ENCODE measurements at regions not wholly inside any gene's neighbourhood (a gene's known extent, or its start where the extent isn't known, plus 50 kb on each side); places are given as distances from the start of the nearest gene placed in this dataset.

- intact Hi-C loops (cut with DNase I, micrococcal nuclease), result no loop called here
- DNase-seq (no peak), ATAC-seq (ENCODE audit: poor library complexity) (no peak)
- H3K4me3 Mint-ChIP-seq, result no peak overlapping the region
- Histone ChIP-seq H3K9me3 (ENCODE audit: control insufficient read depth in 1 of 2, insufficient read depth in 1 of 2, low read length in 2 of 2) (peaks cover 0 to 7% of the 10 kb centered on the region in 2 experiments), H3K27ac (ENCODE audit: low read depth in 1 of 2, low read length in 2 of 2) (no peak overlapping the region), H3K27me3 (ENCODE audit: control insufficient read depth in 1 of 2, insufficient read depth in 2 of 2, low read length in 2 of 2) (no peaks in the 10 kb centered on the region), H3K4me3 (ENCODE audit: low read length) (no peak overlapping the region), H3K4me1 (ENCODE audit: insufficient read depth, low read length) (no peaks in the 10 kb centered on the region), H3K36me3 (ENCODE audit: insufficient read depth, low read length) (no peaks in the 10 kb centered on the region)
- peaks cover 2% of the 10 kb centered on the region for H3K27me3 Mint-ChIP-seq
- H3K4me1 Mint-ChIP-seq (ENCODE audit: low read depth), result no peaks in the 10 kb centered on the region
- ChIA-PET POLR2A (no interaction called here), CTCF (no interaction called here)
- H3K27ac Mint-ChIP-seq, result no peak overlapping the region
- H3K9me3 Mint-ChIP-seq, result no peaks in the 10 kb centered on the region
- TF ChIP-seq CTCF (IDR thresholded peaks at IDR 0.05), result no peak
- no peaks in the 10 kb centered on the region for H3K36me3 Mint-ChIP-seq (ENCODE audit: low read depth)
These were observed 262.1 kb downstream of the MYCN start for GRCh38 chr2:16202266-16203020.

GRCh38 chr2:16201848-16202247, 261.5 kb downstream of the MYCN start:
- no peaks in the 10 kb centered on the region for H3K4me1 Mint-ChIP-seq (ENCODE audit: low read depth)
- peaks cover 0 to 11% of the 10 kb centered on the region in 2 experiments for H3K9me3 ChIP-seq (ENCODE audit: control insufficient read depth in 1 of 2, insufficient read depth in 1 of 2, low read length in 2 of 2)
- no peak overlapping the region for H3K4me3 Mint-ChIP-seq
- ATAC-seq (ENCODE audit: poor library complexity), result no peak
- no peaks in the 10 kb centered on the region for H3K4me1 ChIP-seq (ENCODE audit: insufficient read depth, low read length)
- DNase-seq, result no peak
- TF ChIP-seq CTCF (IDR thresholded peaks at IDR 0.05), result no peak
- H3K36me3 ChIP-seq (ENCODE audit: insufficient read depth, low read length), result no peaks in the 10 kb centered on the region
- H3K4me3 ChIP-seq (ENCODE audit: low read length), result no peak overlapping the region
- CTCF ChIA-PET, result no interaction called here
- POLR2A ChIA-PET, result no interaction called here
- H3K27ac Mint-ChIP-seq, result no peak overlapping the region
- no peaks in the 10 kb centered on the region for H3K9me3 Mint-ChIP-seq
- H3K27me3 Mint-ChIP-seq, result no peaks in the 10 kb centered on the region
- H3K27me3 ChIP-seq (ENCODE audit: control insufficient read depth in 1 of 2, insufficient read depth in 2 of 2, low read length in 2 of 2), result no peaks in the 10 kb centered on the region
- no peaks in the 10 kb centered on the region for H3K36me3 Mint-ChIP-seq (ENCODE audit: low read depth)
- intact Hi-C loops (cut with DNase I, micrococcal nuclease), result no loop called here
- no peak overlapping the region for H3K27ac ChIP-seq (ENCODE audit: low read depth in 1 of 2, low read length in 2 of 2)

- no peaks in the 10 kb centered on the region for H3K36me3 Mint-ChIP-seq (ENCODE audit: low read depth)
- H3K4me1 Mint-ChIP-seq (ENCODE audit: low read depth), result no peaks in the 10 kb centered on the region
- ChIA-PET CTCF (no interaction called here), POLR2A (no interaction called here)
- H3K27me3 ChIP-seq (ENCODE audit: control insufficient read depth in 1 of 2, insufficient read depth in 2 of 2, low read length in 2 of 2), result no peaks in the 10 kb centered on the region
- no peak for ATAC-seq (ENCODE audit: poor library complexity)
- H3K27ac Mint-ChIP-seq, result no peak overlapping the region
- H3K36me3 ChIP-seq (ENCODE audit: insufficient read depth, low read length), result no peaks in the 10 kb centered on the region
- TF ChIP-seq CTCF (IDR thresholded peaks at IDR 0.05), result no peak
- peaks cover 0 to 11% of the 10 kb centered on the region in 2 experiments for H3K9me3 ChIP-seq (ENCODE audit: control insufficient read depth in 1 of 2, insufficient read depth in 1 of 2, low read length in 2 of 2)
- H3K27me3 Mint-ChIP-seq, result no peaks in the 10 kb centered on the region
- no peak for DNase-seq
- H3K4me3 ChIP-seq (ENCODE audit: low read length), result no peak overlapping the region
- intact Hi-C loops (cut with DNase I, micrococcal nuclease), result no loop called here
- no peaks in the 10 kb centered on the region for H3K9me3 Mint-ChIP-seq
- H3K27ac ChIP-seq (ENCODE audit: low read depth in 1 of 2, low read length in 2 of 2), result no peak overlapping the region
- H3K4me1 ChIP-seq (ENCODE audit: insufficient read depth, low read length), result no peaks in the 10 kb centered on the region
- no peak overlapping the region for H3K4me3 Mint-ChIP-seq
These were observed 260.3 kb downstream of the MYCN start for GRCh38 chr2:16200554-16201193.
